Suprapubic skin (tissue), 4 donors: ENCODE measurements at regions not wholly inside any gene's neighbourhood (a gene's known extent, or its start where the extent isn't known, plus 50 kb on each side); places are given as distances from the start of the nearest gene placed in this dataset.

ENCODE experiments used
- DNase-seq, 2 donors: peaks; one replicate each; pipeline ENCODE4 v3.0.0-alpha.2; 2019; ENCODE audit warnings: low spot score in 2 of 2
- H3K27ac ChIP-seq: fragments of 200-600 bp; sonication (generic); one replicate; pipeline ENCODE4 v1.5.1; 2019
- H3K27me3 ChIP-seq: fragments of 200-600 bp; sonication (generic); one replicate; pipeline ENCODE4 v1.5.1; 2019
- H3K36me3 ChIP-seq: fragments of 200-600 bp; sonication (generic); one replicate; pipeline ENCODE4 v1.5.1; 2019
- H3K4me1 ChIP-seq: fragments of 200-600 bp; sonication (generic); one replicate; pipeline ENCODE4 v1.5.1; 2019
- H3K4me3 ChIP-seq: fragments of 200-600 bp; sonication (generic); one replicate; pipeline ENCODE4 v1.5.1; 2019; ENCODE audit warnings: mild to moderate bottlenecking
- H3K9me3 ChIP-seq: fragments of 200-600 bp; sonication (generic); one replicate; pipeline ENCODE4 v1.5.1; 2019
- CTCF ChIP-seq, 2 donors: fragments of 200-600 bp in 1 of 2; fragments of 450-650 bp in 1 of 2; sonication (generic) in 1 of 2; IDR thresholded peaks; one replicate each; pipeline ENCODE4 v1.5.1; 2016 to 2019; ENCODE audit warnings: antibody characterized with exemption in 2 of 2, mild to moderate bottlenecking in 1 of 2, moderate library complexity in 1 of 2
- EP300 ChIP-seq: sonication (generic); formaldehyde crosslinking; IDR thresholded peaks from one replicate; pipeline ENCODE4 v1.6.1; 2017; ENCODE audit warnings: antibody characterized with exemption
- POLR2A ChIP-seq, 2 donors: fragments of 450-650 bp; IDR thresholded peaks; one replicate each; pipeline ENCODE4 v1.6.1; 2017; ENCODE audit warnings: antibody characterized with exemption in 2 of 2, mild to moderate bottlenecking in 2 of 2, moderate library complexity in 2 of 2
- POLR2AphosphoS5 ChIP-seq, 3 donors: sonication (generic); formaldehyde crosslinking; IDR thresholded peaks; one replicate each; pipeline ENCODE4 v1.6.1; 2017; ENCODE audit warnings: antibody characterized with exemption in 3 of 3
- WGBS: methylation state at CpG from one replicate; pipeline ENCODE4 v1.1.5; 2018; 5-methylcytosine and 5-hydroxymethylcytosine counted together

GRCh38 chr11:134908583-134908982, 496.5 kb upstream of the B3GAT1 start:
- Histone ChIP-seq H3K4me1 (no peaks in the 10 kb centered on the region), H3K27ac (no peak overlapping the region), H3K4me3 (no peak overlapping the region), H3K27me3 (peaks cover 16% of the 10 kb centered on the region), H3K9me3 (no peaks in the 10 kb centered on the region), H3K36me3 (no peaks in the 10 kb centered on the region)
- DNase-seq = no peak
- no peak for TF ChIP-seq POLR2A (IDR thresholded peaks at IDR 0.05)
- no peak for TF ChIP-seq EP300
- no peak for TF ChIP-seq CTCF (IDR thresholded peaks at IDR 0.05)
- no peak for TF ChIP-seq POLR2AphosphoS5 (IDR thresholded peaks at IDR 0.05)
- 77% methylated on average over 5 of the region's 5 CpGs for WGBS

GRCh38 chr11:134907636-134908035, 495.6 kb upstream of the B3GAT1 start:
- Histone ChIP-seq H3K27me3 (peaks cover 16% of the 10 kb centered on the region), H3K4me1 (no peaks in the 10 kb centered on the region), H3K9me3 (no peaks in the 10 kb centered on the region), H3K4me3 (no peak overlapping the region), H3K27ac (no peak overlapping the region), H3K36me3 (no peaks in the 10 kb centered on the region)
- WGBS = 87% methylated on average over 3 of the region's 5 CpGs
- DNase-seq = no peak
- no peak for TF ChIP-seq POLR2AphosphoS5 (IDR thresholded peaks at IDR 0.05)
- no peak for TF ChIP-seq EP300
- no peak for TF ChIP-seq CTCF (IDR thresholded peaks at IDR 0.05)
- no peak for TF ChIP-seq POLR2A (IDR thresholded peaks at IDR 0.05)

- no peak for DNase-seq
- 51% methylated on average over 18 of the region's 19 CpGs for WGBS
Measured at GRCh38 chr11:134906356-134906955, 494.4 kb upstream of the B3GAT1 start.

GRCh38 chr11:134905928-134906327, 493.9 kb upstream of the B3GAT1 start:
- no peak for TF ChIP-seq CTCF (IDR thresholded peaks at IDR 0.05)
- no peak for TF ChIP-seq POLR2AphosphoS5 (IDR thresholded peaks at IDR 0.05)
- TF ChIP-seq EP300 = no peak
- TF ChIP-seq POLR2A (IDR thresholded peaks at IDR 0.05) = no peak
- WGBS = 31% methylated on average over 14 of the region's 14 CpGs
- H3K27me3 ChIP-seq = peaks cover 16% of the 10 kb centered on the region
- no peak for DNase-seq
- H3K4me3 ChIP-seq = no peak overlapping the region
- no peak overlapping the region for H3K27ac ChIP-seq
- no peaks in the 10 kb centered on the region for H3K36me3 ChIP-seq
- no peaks in the 10 kb centered on the region for H3K9me3 ChIP-seq
- H3K4me1 ChIP-seq = no peaks in the 10 kb centered on the region

More at GRCh38 chr11:134906356-134906955, 494.4 kb upstream of the B3GAT1 start:
- Histone ChIP-seq H3K4me1 (no peaks in the 10 kb centered on the region), H3K27me3 (peaks cover 16% of the 10 kb centered on the region), H3K36me3 (no peaks in the 10 kb centered on the region), H3K27ac (no peak overlapping the region), H3K9me3 (no peaks in the 10 kb centered on the region), H3K4me3 (no peak overlapping the region)
- TF ChIP-seq CTCF (IDR thresholded peaks at IDR 0.05) = no peak
- no peak for TF ChIP-seq POLR2A (IDR thresholded peaks at IDR 0.05)
- no peak for TF ChIP-seq EP300
- no peak for TF ChIP-seq POLR2AphosphoS5 (IDR thresholded peaks at IDR 0.05)

GRCh38 chr11:134905517-134905916, 493.5 kb upstream of the B3GAT1 start:
- peaks cover 16% of the 10 kb centered on the region for H3K27me3 ChIP-seq
- TF ChIP-seq EP300 (no peak), CTCF (IDR thresholded peaks at IDR 0.05) (no peak), POLR2AphosphoS5 (IDR thresholded peaks at IDR 0.05) (no peak), POLR2A (IDR thresholded peaks at IDR 0.05) (no peak)
- no peaks in the 10 kb centered on the region for H3K36me3 ChIP-seq
- no peaks in the 10 kb centered on the region for H3K4me1 ChIP-seq
- H3K27ac ChIP-seq = no peak overlapping the region
- no peak for DNase-seq
- no peaks in the 10 kb centered on the region for H3K9me3 ChIP-seq
- WGBS = 44% methylated on average over 2 of the region's 2 CpGs
- H3K4me3 ChIP-seq = no peak overlapping the region
